Esophagus muscularis mucosa (tissue), 4 donors: ENCODE measurements at regions not wholly inside any gene's neighbourhood (a gene's known extent, or its start where the extent isn't known, plus 50 kb on each side); places are given as distances from the start of the nearest gene placed in this dataset.
A peak's percentile ranks its signal among the peaks of the same experiment; 100 is the strongest.

Experiments
- DNase-seq: peaks from one replicate; pipeline ENCODE4 v3.0.0-alpha.2; 2017; ENCODE audit errors: extremely low spot score
- H3K27ac ChIP-seq, 4 donors: fragments of 200-600 bp; sonication (generic); replicated peaks in 1 of 4; 1 replicate in 3 of 4; 2 replicates in 1 of 4; pipeline ENCODE4 v1.5.1; 2016 to 2019; ENCODE audit warnings: mild to moderate bottlenecking in 1 of 4
- H3K27me3 ChIP-seq, 4 donors: fragments of 200-600 bp; sonication (generic); one replicate each; pipeline versions ENCODE4 v1.5.1 to v1.6.0; 2016 to 2019
- H3K36me3 ChIP-seq, 4 donors: fragments of 200-600 bp; sonication (generic); one replicate each; pipeline ENCODE4 v1.5.1; 2016 to 2019
- H3K4me1 ChIP-seq, 4 donors: fragments of 200-600 bp; sonication (generic); one replicate each; pipeline ENCODE4 v1.5.1; 2016 to 2019
- H3K4me3 ChIP-seq, 4 donors: fragments of 200-600 bp; sonication (generic); 1 replicate in 2 of 4; 2 replicates in 2 of 4; pipeline ENCODE4 v1.5.1; 2016 to 2019; ENCODE audit warnings: mild to moderate bottlenecking in 4 of 4, moderate library complexity in 1 of 4
- H3K9me3 ChIP-seq, 4 donors: fragments of 200-600 bp; sonication (generic); 1 replicate in 3 of 4; 2 replicates in 1 of 4; pipeline ENCODE4 v1.5.1; 2016 to 2019
- EP300 ChIP-seq: sonication (generic); formaldehyde crosslinking; IDR thresholded peaks from one replicate; pipeline ENCODE4 v1.6.1; 2017; ENCODE audit warnings: antibody characterized with exemption
- POLR2A ChIP-seq: fragments of 450-650 bp; IDR thresholded peaks from one replicate; pipeline ENCODE4 v1.6.1; 2017; ENCODE audit warnings: antibody characterized with exemption, moderate library complexity, mild to moderate bottlenecking, low read depth
- POLR2AphosphoS5 ChIP-seq, 2 donors: sonication (generic); formaldehyde crosslinking; IDR thresholded peaks; one replicate each; pipeline ENCODE4 v1.6.1; 2017; ENCODE audit warnings: antibody characterized with exemption in 2 of 2
- WGBS: methylation state at CpG from one replicate; pipeline ENCODE4 v1.1.5; 2018; 5-methylcytosine and 5-hydroxymethylcytosine counted together
- intact Hi-C: fragments of 100-400 bp; cut with DNase I; formaldehyde crosslinking; loops from one replicate; pipeline ENCODE4 v1.15.1; 2023
- TF ChIP-seq, protein P1 (sequence below), 3 experiments: fragments of 200-600 bp in 2 of 3; fragments of 450-650 bp in 1 of 3; sonication (generic) in 2 of 3; IDR thresholded peaks; one replicate each; pipeline ENCODE4 v1.5.1; 2017 to 2019; ENCODE audit warnings: antibody characterized with exemption in 3 of 3, mild to moderate bottlenecking in 2 of 3, moderate library complexity in 1 of 3

DNA sequence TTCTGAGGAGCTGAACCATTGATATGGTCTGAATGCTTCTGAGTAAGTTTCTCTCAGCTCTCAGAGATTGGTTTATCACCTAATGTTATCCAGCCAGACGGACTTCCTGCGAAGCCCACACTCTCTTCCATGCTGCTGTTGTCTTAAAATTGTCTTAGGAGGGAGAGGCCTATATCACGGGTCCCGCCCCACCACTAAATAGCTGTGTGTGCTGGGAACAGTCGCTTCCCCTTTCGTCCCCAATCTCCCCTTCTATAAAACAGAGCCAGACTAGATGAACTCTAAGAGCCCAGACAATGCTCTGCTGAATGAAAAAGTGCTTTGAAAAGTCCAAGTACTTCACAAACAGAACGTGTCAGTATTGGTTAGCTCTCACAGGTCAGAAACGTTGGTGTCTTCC is 81.4 kb upstream of the AKIP1 start:
- TF ChIP-seq EP300 (no peak), POLR2A (no peak), POLR2AphosphoS5 (IDR thresholded peaks at IDR 0.05) (no peak)
- TF ChIP-seq, protein P1, sequence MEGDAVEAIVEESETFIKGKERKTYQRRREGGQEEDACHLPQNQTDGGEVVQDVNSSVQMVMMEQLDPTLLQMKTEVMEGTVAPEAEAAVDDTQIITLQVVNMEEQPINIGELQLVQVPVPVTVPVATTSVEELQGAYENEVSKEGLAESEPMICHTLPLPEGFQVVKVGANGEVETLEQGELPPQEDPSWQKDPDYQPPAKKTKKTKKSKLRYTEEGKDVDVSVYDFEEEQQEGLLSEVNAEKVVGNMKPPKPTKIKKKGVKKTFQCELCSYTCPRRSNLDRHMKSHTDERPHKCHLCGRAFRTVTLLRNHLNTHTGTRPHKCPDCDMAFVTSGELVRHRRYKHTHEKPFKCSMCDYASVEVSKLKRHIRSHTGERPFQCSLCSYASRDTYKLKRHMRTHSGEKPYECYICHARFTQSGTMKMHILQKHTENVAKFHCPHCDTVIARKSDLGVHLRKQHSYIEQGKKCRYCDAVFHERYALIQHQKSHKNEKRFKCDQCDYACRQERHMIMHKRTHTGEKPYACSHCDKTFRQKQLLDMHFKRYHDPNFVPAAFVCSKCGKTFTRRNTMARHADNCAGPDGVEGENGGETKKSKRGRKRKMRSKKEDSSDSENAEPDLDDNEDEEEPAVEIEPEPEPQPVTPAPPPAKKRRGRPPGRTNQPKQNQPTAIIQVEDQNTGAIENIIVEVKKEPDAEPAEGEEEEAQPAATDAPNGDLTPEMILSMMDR (IDR thresholded peaks at IDR 0.05): no peak
- WGBS: 82% methylated on average over 8 of the region's 8 CpGs
- intact Hi-C loops: no loop called here
- Histone ChIP-seq H3K9me3 (no peaks in the 10 kb centered on the region), H3K27ac (no peak overlapping the region), H3K36me3 (peaks cover 0 to 12% (median 0%) of the 10 kb centered on the region in 4 donors), H3K4me3 (no peak overlapping the region), H3K27me3 (no peaks in the 10 kb centered on the region), H3K4me1 (peaks cover 15 to 36% (median 34%) of the 10 kb centered on the region in 4 donors)
- DNase-seq: no peak

DNA sequence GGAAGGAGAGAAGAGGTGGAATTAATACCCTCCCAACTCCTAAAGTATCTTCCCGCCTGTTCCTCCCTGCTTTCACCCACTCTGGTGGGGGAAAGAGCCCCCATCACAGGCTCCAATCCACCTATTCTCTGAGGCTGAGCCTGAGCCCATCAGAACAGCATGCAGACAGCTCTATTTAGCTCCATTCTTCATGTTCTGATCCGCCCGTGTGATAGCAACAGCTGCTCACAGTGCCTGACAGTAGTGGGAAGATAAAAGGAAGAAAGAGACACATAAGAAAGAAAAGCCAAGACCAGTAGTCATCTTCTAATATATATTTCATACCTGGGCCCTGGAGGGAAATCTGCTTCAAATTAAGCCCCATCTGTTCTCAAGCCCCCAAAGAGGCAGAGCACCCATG is 80.3 kb upstream of the AKIP1 start:
- H3K36me3 ChIP-seq: peaks cover 0 to 12% (median 0%) of the 10 kb centered on the region in 4 donors
- peaks cover 15 to 37% (median 35%) of the 10 kb centered on the region in 4 donors for H3K4me1 ChIP-seq
- H3K27me3 ChIP-seq: no peaks in the 10 kb centered on the region
- no peaks in the 10 kb centered on the region for H3K9me3 ChIP-seq
- no peak overlapping the region for H3K4me3 ChIP-seq
- peak overlapping the region in 1 of 4 donors; percentile 3 for H3K27ac ChIP-seq
- no peak for TF ChIP-seq EP300
- TF ChIP-seq, protein P1 (IDR thresholded peaks at IDR 0.05): no peak
- TF ChIP-seq POLR2AphosphoS5 (IDR thresholded peaks at IDR 0.05): no peak
- TF ChIP-seq POLR2A: no peak
- DNase-seq: no peak
- 58% methylated on average over 3 of the region's 3 CpGs for WGBS
- intact Hi-C loops: loop anchor here (10.0 kb wide), 1 partner anchor 124 kb away; no protein-coding TSS in a partner anchor

DNA sequence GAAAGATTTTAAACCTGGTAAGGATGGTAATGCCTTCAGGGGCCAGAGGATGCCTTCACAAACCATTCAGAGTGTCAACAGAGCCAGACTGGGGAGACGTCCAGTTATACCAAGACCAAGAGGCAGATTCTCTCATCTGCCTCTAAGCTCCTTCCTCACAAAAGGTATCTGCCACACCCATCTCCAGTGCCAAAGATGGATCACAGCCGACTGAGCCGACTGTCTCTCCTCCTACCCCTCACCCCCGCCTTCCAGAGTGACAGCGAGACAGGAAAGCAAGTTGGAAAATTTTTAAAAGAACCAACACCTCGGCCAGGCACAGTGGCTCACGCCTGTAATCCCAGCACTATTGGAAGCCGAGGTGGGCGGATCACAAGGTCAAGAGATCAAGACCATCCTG is 79.1 kb upstream of the AKIP1 start:
- intact Hi-C loops: loop anchor here (10.0 kb wide), 1 partner anchor 123 kb away; no protein-coding TSS in a partner anchor
- H3K4me1 ChIP-seq: peaks cover 15 to 30% (median 28%) of the 10 kb centered on the region in 4 donors
- 71% methylated on average over 9 of the region's 9 CpGs for WGBS
- peak overlapping the region in 2 of 4 donors; percentile 80 for H3K27ac ChIP-seq
- no peak for DNase-seq
- H3K36me3 ChIP-seq: peaks cover 0 to 12% (median 0%) of the 10 kb centered on the region in 4 donors
- no peaks in the 10 kb centered on the region for H3K9me3 ChIP-seq
- TF ChIP-seq, protein P1 (IDR thresholded peaks at IDR 0.05): no peak
- TF ChIP-seq POLR2A (no peak), POLR2AphosphoS5 (IDR thresholded peaks at IDR 0.05) (no peak), EP300 (no peak)
- no peaks in the 10 kb centered on the region for H3K27me3 ChIP-seq
- no peak overlapping the region for H3K4me3 ChIP-seq

DNA sequence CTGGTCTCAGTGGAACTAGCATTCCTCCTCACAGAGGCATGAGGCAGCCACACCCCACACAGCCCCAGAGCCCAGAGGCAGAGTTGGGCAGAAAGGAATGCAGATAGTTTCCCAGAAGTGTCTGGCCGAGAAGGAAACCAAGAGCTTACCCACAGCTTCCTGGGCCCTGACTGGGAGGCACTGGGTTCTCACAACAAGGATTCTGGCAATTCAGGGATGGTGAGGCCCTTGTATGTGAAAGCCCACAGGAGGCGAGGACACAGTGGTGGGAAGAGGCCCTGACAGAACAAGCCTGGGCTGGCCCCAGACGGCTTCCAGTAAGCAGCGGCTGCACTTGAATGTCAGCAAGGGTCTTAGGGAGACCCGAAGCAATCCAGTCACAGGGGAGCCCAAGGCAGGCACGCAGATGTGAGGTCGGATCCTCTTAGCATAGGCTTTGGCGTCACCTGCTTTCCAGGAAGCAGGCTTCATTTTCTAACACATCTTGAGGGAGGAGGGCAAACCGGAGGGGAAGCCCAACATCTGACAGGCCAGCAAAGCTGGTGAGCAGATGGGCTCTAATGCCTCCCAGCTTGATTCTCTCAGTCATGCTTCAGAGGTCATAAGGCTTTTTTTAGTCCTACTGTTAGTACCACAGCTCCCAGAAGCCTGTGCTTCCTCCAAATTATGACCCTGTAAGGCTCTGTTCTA is 78.3 kb upstream of the AKIP1 start:
- Histone ChIP-seq H3K4me1 (peaks cover 15 to 31% (median 25%) of the 10 kb centered on the region in 4 donors), H3K9me3 (no peaks in the 10 kb centered on the region), H3K36me3 (peaks cover 0 to 12% (median 0%) of the 10 kb centered on the region in 4 donors), H3K27ac (peak overlapping the region; percentile 62 to 80 (median 80)), H3K4me3 (peak overlapping the region in 1 of 4 donors; percentile 3), H3K27me3 (no peaks in the 10 kb centered on the region)
- intact Hi-C loops: loop anchor here (10.0 kb wide), 1 partner anchor 122 kb away; no protein-coding TSS in a partner anchor
- WGBS: 46% methylated on average over 5 of the region's 9 CpGs
- no peak for DNase-seq
- TF ChIP-seq EP300: no peak
- peak; percentile 28 to 59 for TF ChIP-seq POLR2AphosphoS5 (IDR thresholded peaks at IDR 0.05)

DNA sequence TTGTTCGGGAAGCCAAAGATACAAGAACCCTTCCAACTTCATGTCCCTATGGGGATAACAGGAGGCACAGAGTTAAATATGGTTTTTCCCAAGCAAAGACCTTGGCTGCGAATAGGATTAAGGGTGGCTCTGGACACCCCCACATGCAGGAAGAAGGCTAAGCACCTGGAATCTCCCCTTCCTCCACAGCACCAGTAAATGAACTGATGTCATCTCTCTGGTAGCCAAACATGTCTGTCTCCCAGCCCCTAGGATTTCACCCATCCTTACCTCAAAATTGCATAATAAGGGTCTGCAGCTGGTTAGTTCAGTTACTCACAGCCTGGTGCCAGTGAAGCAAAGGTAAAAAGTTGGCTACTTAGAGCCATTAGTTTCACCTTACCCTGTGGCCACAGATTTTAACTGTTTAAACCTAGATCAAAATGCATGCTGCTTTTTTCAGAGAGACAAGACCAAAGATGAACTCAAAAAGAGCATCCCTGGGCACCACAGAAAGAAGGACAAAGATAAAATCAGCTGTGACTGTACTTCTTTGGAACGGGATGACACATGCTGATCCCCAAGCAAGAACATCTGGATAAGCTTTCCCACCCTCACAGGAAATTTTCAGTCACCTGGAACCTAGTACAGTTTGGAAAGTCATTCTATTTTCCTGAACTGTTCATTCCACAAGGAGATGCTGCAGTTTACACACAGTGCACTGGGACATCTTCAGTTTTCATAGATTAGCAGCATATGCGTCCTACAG is 77.2 kb upstream of the AKIP1 start:
- Histone ChIP-seq H3K4me1 (peaks cover 21 to 41% (median 34%) of the 10 kb centered on the region in 4 donors), H3K9me3 (no peaks in the 10 kb centered on the region), H3K36me3 (peaks cover 0 to 12% (median 0%) of the 10 kb centered on the region in 4 donors), H3K27ac (peak overlapping the region; percentile 62 to 80 (median 80)), H3K4me3 (no peak overlapping the region), H3K27me3 (no peaks in the 10 kb centered on the region)
- TF ChIP-seq POLR2A: no peak
- TF ChIP-seq, protein P1 (IDR thresholded peaks at IDR 0.05): no peak
- no peak for TF ChIP-seq POLR2AphosphoS5 (IDR thresholded peaks at IDR 0.05)
- no peak for TF ChIP-seq EP300
- intact Hi-C loops: loop anchor here (10.0 kb wide), 1 partner anchor 121 kb away; no protein-coding TSS in a partner anchor
- no peak for DNase-seq
- WGBS: 57% methylated on average over 4 of the region's 4 CpGs
